Glomerular endothelial cell (primary cell): ENCODE measurements at regions not wholly inside any gene's neighbourhood (a gene's known extent, or its start where the extent isn't known, plus 50 kb on each side); places are given as distances from the start of the nearest gene placed in this dataset.

Experiments
- DNase-seq: peaks from one replicate; pipeline ENCODE4 v3.0.0-alpha.2; 2011; ENCODE audit warnings: low read depth, low spot score; ENCODE audit errors: extremely low read depth

DNA sequence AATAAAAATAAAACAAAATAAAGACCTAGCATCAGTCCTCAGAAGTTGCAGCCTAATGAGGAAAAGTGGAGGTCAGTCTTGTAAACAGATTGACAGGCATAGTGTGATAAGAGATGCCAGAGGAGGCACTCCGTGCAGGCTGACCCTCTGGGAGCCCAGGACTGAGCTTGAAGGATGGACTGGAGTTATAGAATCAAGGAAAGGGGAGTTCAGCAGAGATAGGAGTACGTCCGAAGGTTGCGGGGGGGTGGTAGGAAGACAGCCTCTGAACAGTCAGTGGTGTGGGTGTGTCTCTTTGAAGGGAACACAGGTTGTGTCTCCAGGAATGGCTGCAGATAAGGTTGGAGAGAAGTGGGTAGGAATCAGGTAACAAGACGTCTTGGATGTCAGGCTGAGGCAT lies 126.1 kb upstream of the CPEB4 start:
- no peak for DNase-seq

GRCh38 chr5:173762930-173763329 lies 125.2 kb upstream of the CPEB4 start:
- no peak for DNase-seq

GRCh38 chr5:173763410-173763809 lies 124.7 kb upstream of the CPEB4 start:
- no peak for DNase-seq

DNA sequence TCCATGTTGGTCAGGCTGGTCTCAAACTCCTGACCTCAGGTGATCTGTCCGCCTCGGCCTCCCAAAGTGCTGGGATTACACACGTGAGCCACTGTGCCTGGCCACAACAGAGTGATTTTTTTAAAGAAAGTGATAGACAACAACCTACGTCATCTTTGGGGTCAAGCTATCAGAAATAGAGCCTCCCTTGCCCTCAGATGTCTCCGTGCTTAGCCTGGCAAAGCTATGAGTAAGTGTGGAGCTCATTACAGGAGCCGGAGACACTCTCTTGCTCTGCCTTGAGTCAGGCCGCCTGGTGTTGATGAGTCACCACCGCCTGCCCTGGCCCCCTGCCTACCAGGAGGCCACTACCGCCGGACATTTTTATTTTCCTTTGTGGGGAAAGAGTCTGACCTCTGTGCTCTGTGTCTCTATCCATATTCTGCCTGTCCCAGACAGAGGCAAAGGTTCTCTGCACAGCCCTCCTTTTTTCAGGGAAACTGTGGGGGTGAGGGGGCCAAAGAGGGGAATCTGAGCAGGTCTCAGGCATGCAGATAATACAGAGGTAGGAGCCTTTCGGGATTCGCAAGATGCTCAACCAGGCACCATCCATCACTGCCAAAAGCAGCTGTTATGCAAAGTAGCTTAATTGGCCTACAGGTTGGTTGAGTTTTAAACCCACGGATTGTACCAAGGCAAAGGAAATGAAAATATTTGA lies 123.7 kb upstream of the CPEB4 start:
- DNase-seq, result peak; percentile 73

- no peak for DNase-seq
These were observed 123.0 kb upstream of the CPEB4 start for GRCh38 chr5:173765029-173765644.

DNA sequence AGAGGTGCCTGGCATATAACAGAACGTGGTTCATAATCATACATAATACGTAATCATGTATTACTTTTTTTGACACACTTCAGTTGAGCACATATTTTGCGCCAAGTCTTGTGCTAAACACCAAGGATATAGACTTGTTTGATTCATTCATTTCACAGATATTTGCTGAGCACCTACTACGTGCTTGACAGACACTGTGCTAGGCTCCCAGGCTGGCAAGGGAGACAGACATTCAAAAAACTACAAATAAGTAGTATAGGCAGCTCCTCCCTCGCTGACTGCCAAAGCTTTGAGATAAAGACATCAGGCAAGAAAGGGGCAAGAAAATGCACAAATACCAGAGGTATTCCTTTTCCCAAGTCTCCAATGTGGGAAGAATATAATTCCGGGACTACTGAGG lies 122.5 kb upstream of the CPEB4 start:
- no peak for DNase-seq

DNA sequence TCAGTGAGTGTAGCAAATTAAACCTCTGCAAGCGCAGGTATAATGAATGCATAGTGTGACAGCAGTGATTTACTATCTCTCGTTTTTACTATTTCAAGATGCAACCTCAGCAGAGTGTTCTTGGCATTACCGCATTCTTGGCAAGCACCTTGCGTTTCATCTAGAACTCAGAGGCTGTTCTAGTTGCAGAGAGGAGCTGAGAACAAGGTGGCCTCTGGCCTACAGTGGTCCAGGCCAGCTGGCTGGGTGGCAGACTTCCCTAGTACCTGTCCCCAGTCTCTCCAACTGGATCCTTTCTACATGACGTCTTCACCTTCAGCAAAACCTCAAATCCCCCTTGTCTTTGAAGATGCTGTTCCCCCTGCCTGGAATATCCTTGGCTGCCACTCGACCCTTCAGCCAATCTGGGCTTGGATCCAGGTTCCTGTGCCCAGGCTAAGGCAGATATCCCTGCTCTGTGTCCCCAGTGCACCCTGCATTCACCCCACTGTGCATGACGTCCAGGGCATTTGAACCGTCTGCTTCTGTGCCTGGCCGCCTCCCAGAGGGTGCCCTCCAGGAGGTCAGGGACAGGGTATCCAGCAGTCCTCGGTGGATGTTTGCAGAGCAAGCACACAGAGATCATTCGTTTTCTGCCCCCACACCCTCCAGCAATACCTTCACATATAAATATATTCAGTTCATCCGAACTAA lies 120.4 kb upstream of the CPEB4 start:
- DNase-seq, result no peak

DNA sequence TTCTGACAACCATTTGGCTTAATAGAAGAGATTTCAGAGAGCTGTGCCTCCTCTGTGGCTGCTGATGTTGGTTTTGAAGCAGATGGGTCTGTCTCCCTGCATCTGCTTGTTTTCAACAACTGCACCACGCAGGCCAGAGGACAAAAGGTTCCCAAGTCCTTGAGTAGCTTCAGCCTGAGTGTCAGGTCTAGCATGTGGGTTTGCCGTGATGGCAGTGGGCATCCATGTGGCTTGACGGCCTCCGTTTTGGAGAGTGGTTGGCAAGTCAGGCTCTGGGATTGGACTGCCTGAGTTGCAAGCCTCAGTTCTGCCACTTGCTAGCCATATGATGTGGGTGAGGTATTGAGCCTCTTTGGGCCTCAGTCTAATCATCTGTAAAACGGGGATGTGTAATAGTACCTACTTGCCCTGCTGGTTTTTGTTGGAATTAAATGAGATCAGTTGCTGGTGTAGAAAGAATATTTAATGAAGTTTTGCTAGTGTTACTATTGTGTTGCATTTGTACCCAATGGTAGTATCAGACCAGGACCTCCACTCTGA lies 119.8 kb upstream of the CPEB4 start:
- DNase-seq, result no peak

DNA sequence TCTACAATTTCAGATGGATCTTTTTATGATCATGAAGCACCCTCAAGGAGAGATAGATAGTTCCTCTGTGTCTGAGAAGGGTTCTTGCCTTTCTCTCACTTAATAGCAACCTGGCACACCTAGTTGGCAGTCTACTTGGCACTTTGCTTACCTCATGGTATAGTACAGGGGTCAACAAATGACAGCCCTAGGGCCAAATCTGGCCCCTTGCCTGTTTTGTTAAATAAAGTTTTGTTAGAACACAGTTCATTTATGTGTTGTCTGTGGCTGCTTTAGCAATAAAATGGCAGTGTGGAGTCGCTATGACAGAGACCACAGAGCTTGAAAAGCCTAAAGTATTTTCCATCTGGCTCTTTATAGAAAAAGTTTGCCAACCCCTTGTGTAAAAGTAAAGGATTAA lies 119.3 kb upstream of the CPEB4 start:
- DNase-seq, result no peak

DNA sequence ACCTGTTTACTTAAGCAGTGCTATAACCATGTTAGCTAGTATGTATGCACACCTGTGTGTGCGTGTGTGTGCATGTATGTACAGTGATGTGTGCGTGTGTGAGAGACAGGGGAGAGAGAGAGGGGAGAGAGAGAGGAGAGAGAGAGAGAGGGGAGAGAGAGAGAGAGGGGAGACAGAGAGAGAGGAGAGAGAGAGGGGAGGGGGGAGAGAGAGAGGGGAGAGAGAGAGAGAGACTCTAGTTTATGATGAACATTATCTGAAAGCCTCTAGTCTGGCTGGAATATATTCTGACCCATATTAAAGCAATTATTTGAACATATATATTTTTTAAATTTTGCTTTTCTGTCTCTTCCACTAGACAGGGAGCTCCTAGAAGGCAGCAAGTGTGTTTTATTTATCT lies 117.5 kb upstream of the CPEB4 start:
- DNase-seq, result no peak

DNA sequence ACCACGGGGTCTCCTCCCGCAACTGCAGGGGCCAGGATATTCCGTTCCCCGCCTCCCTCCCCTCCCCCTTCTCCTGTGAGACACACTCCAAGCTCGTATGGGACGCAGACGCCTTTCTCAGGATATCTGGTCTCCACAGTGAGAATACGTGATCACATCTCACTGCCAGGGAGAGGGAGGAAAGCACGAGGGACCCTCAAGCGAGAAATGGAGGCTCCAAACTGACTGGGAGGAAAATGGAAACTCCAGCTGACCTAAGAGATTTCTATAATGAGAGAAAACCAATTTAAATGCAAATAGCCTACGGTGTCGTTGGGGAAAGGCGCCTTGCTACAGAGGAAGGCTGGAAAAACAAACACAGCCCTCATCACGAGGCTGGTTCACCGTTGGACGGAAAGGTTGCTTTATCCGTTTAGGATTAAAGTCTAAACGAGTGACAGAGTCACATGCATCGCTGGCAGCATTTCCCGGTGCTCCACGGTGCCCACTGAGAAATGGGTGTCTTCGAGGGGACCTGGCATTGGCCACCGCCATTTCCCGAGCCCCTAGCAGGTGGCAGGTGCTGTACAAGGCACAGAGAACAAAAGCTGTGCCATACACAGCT lies 116.9 kb upstream of the CPEB4 start:
- DNase-seq, result no peak

DNA sequence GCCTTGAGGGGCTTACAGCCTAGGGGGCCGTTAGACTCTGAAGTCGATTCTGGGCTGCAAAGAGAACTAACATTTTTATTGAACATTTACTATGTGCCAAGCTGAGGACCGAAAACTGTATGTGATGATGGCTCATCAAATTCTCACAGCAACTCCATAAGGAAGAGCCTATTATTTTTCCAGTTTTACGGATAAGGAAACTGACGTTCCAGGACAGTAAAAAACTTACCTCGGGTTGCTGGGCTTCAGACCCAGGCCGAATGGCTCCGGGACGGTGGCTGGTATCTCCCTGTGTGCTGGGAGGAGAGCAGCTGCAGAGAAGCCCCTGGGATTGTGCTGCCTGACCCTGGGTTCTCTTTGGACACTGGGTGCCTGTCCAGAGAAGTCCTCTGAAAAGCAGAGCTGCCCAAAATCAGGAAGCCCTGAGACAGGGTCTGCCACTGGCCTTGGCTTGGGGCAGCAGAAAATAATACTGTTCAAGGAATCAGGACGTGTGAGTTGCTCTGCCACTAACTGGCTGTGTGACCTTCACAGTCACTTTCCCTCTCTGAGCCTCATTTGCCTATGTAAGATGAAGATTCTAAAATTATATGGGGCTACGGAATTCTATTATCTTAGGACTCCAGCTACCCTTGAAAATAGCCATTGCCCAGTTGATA lies 116.3 kb upstream of the CPEB4 start:
- DNase-seq, result no peak

- DNase-seq, result no peak
These were observed 115.6 kb upstream of the CPEB4 start for GRCh38 chr5:173772384-173773059.

- no peak for DNase-seq
These were observed 113.8 kb upstream of the CPEB4 start for GRCh38 chr5:173774271-173774761.

- no peak for DNase-seq
These were observed 112.6 kb upstream of the CPEB4 start for GRCh38 chr5:173775261-173776197.

DNA sequence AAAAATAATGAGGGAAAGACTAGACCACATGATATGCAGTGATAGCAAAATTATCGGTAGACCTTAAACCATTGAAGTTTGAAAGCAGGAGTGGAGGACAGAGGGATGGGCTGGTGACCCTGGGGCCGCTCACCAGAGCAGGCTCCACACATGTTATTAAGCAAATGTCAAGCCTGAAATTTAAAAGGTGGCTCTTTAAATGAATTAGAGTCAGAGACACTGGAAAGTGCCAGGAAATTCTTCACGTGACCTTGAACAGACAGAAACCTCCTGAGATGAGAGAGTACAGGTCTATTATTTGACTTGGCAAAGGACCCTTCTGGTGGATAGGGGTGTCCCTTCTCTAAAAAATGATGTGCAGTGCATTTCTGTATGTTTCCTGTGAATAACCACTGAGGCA lies 111.0 kb upstream of the CPEB4 start:
- DNase-seq, result no peak

GRCh38 chr5:173777674-173778073 lies 110.5 kb upstream of the CPEB4 start:
- DNase-seq, result no peak

GRCh38 chr5:173778152-173778782 lies 109.9 kb upstream of the CPEB4 start:
- no peak for DNase-seq
